HG02852 (cell line): ENCODE measurements at regions not wholly inside any gene's neighbourhood (a gene's known extent, or its start where the extent isn't known, plus 50 kb on each side); places are given as distances from the start of the nearest gene placed in this dataset.
"Not testable (repeated sequence)": the region's sequence is repeated elsewhere in the genome, so short reads cannot be mapped to it uniquely, and the experiment has no call there.

ENCODE experiments used
- ATAC-seq: cut with Tn5 transposase; IDR thresholded peaks from one replicate; pipeline ENCODE4 v1.9.1; 2021; ENCODE audit warnings: mild to moderate bottlenecking, moderate library complexity; ENCODE audit not compliant: unreplicated experiment

DNA sequence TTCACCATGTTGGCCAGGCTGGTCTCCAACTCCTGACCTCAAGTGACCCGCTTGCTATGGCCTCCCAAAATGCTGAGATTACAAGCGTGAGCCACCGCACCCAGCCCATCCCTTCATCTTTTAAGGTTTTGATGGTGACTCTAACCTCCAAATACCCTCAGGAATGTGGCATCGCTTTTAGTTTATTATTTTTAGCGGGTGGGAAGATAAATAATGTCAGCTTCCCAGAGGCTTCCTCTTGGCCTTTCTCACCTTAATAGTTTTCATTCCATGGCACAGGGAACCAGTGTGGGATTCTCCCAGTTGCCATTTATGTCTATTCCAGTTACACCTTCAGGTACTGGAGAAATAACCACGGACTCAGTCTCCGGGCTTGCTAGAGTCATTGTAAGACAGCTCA is 92.1 kb upstream of the LRRN2 start:
- no peak for ATAC-seq

- no peak for ATAC-seq
Measured at GRCh38 chr1:204780630-204781029, 90.0 kb upstream of the NFASC start.

GRCh38 chr1:204782118-204782700 is 88.5 kb upstream of the NFASC start:
- ATAC-seq: no peak

DNA sequence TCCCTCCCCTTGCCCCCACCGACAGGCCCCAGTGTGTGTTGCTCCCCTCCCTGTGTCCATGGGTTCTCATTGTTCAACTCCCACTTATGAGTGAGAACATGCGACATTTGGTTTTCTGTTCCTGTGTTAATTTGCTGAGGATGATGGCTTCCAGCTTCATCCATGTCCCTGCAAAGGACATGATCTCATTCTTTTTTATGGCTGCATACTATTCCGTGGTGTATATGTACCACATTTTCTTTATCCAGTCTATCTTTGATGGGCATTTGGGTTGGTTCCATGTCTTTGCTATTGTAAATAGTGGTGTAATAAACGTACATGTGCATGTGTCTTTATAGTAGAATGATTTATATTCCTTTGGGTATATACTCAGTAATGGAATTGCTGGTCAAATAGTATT is 85.6 kb upstream of the NFASC start:
- not testable (repeated sequence) for ATAC-seq

DNA sequence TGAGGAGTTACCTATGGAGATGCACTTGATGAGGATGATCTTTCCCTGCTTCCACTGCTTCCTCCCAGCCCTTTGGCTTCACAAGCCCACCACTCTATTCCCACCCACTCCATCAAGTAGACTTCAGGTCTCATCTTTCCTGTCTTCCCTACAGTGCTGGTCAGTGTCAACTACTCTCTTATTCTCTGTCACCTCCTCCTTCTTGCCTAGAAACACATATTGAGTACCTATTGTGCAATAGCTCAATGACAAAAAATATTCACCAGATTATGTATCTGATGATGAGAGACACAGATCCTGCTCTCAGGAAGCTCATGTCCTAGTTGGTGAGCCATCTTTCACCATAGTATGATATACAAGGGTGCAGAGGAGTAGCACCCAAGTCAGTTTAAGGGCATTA is 82.2 kb upstream of the NFASC start:
- no peak for ATAC-seq

GRCh38 chr1:204791453-204792353 is 79.0 kb upstream of the NFASC start:
- ATAC-seq: no peak

DNA sequence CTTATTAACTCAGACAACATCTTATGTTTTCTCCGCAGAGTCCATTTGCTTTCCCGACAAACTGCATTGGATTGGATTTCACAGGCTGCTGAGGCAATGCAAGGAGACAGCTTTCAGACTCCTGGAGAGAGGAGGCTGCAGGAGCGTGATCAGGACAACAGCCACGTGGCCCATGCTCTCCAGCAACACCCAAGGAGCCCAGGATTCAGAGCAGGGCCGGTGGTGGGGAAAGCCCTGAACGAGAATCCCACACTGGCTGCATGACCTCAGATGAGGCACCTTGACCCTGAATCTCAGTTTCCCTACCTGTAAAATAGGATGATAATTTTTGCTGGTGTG is 78.3 kb upstream of the NFASC start:
- no peak for ATAC-seq

DNA sequence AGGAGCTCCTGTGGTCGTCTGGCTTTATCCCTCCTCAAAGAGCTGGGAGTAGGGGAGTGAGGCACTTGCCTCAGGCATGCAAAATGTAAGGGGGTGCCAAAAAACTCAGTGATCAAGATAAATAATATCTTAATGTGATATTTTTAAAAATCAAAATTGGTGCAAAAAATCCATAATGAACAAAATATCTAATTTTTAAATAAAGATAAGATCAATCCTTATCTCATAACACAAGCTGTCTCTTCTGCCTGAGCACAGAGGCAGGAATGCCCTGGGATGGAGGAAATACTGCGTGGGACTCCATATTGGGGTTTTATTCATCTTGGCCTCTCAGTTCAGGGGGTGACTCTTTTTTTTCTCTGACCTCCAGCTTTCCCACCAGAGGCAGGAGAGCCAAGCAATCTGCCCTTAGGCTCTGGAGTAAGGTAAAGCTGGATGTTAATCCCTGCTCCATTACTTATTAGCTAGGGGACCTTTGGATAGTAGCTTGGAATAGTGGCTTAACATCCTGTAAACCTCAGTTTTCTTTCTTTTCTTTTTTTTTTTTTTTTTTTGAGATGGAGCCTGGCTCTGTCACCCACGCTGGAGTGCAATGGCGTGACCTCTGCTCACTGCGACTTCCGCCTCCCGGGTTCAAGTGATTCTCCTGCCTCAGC is 77.3 kb upstream of the NFASC start:
- ATAC-seq: no peak

- ATAC-seq: not testable (repeated sequence)
Measured at GRCh38 chr1:204796886-204797285, 73.8 kb upstream of the NFASC start.

- no peak for ATAC-seq
Measured at GRCh38 chr1:204797401-204797800, 73.3 kb upstream of the NFASC start.

- no peak for ATAC-seq
Measured at GRCh38 chr1:204799630-204800029, 71.0 kb upstream of the NFASC start.

DNA sequence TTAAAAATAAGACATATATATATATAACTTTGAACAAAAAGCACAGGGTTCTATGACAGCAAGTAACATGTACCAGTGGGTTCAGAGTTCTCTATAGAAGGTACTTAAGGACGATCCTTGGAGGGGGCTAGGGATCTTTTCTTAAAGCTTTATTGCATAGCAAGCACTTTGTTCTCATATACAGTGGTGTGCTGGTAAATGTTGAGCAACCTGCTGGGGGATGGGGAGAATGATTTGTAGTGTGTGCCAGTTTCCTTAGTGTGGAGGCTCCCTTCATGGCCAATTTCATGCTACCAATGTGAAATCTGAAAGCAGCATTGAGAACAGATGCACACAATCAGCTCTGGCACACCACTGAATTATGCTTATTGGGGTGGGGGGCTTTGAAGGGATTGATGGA is 69.5 kb upstream of the NFASC start:
- ATAC-seq: no peak

DNA sequence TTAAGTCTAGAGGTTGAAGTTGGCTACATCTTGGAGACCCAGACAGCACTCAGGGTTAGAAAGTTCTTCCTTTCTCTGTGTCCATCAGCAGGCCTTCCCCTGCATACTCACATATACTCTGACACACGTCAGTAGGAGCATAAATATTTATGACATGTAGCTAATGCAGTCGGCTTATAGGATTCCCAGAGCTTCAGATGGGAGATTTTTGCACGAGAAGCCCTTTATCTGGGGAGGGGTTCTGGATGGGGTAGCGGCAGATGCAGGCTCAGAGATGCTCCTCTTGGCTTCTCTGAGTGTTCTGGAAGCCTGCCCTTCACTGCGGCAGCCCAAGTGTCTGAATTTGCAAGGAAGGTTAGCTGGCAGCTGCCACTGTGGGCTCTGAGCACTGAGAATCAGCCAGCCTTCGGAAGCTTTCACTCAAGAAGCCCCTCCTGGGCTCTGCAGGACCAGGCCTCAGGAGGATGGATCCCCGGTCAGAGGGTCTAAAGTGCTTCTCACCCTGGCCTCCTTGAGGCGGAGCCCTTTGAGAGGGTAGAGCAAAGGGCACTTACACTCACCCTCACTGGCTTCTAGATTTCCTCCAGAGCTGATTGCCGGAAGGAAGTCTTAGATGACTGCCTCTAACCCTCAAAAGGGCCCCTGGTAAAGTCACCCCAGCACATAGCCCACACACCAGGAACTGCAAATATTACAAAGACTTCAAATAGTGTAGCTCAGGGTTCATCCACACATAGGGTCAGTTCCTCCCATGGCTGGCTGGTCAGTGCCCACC is 68.1 kb upstream of the NFASC start:
- no peak for ATAC-seq

- no peak for ATAC-seq
Measured at GRCh38 chr1:204803607-204804006, 67.1 kb upstream of the NFASC start.

- peak; percentile 85 for ATAC-seq
Measured at GRCh38 chr1:204806943-204807687, 63.5 kb upstream of the NFASC start.

DNA sequence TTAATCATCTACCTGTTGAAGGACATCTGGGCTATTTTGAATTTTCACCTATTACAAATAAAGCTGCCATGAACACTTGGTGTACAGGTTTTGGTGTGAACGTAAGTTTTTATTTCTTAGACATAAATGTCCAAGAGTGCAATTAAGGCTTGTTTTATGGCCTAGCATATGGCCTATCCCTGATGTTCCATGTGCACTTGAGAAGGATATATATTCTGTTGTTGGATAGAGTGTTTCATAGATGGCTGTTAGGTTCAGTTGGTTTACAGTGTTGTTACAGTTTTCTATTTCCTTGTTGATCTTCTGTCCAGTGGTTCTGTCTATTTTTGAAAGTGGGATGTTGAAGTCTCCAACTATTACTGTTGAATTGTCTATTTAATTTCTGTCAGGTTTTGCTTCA is 61.2 kb upstream of the NFASC start:
- ATAC-seq: no peak

- no peak for ATAC-seq
Measured at GRCh38 chr1:204812842-204813241, 57.8 kb upstream of the NFASC start.

GRCh38 chr1:204813522-204813921 is 57.1 kb upstream of the NFASC start:
- ATAC-seq: no peak

DNA sequence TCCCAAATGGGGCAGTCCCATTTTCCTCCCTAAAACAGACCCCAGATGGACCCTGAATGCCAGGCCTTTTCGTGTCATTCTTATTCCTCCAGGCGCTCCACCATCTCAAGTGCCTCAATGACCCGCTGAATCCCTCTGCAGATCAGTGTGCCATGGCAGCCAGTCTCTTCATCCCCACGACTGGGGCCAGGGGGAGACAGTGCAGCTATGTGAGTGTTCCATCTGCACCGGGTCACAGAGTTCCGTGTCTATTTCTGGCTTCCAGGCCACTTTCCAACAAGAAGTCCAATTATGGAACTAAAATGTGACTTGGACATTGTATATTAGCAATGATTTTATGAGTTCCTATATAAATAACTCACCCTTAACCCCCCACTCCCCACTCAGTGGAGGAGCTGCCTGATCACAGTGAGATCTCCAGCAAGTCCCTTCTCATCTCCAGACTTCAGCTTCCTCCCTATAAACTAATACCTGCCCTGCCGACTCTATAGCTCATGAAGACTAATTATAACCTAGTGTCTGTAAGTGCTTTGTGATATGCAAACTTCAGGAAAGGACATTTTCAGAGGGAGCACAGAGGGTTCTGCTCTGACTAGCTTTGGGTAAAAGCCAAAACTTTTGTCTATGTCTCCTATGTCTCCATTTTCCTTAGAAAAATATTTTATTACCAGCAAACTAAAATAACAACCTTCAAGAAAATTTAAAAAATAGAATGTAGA is 56.3 kb upstream of the NFASC start:
- no peak for ATAC-seq

DNA sequence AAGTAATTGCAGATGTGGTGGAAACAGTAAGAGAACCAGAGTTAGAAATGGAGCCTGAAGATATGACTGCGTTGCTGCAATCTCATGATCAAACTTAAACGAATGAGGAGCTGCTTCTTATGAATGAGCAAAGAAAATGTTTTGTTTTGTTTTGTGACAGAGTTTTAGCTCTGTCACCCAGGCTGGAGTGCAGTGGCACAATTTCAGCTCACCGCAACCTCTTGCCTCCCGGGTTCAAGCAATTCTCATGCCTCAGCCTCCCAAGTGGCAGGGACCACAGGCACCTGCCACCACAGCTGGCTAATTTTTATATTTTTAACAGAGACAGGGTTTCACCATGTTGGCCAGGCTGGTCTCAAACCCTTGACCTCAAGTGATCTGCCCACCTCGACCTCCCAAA is 53.3 kb upstream of the NFASC start:
- no peak for ATAC-seq
